Ammon's horn (tissue), 1 donor: ENCODE measurements at regions not wholly inside any gene's neighbourhood (a gene's known extent, or its start where the extent isn't known, plus 50 kb on each side); places are given as distances from the start of the nearest gene placed in this dataset.

ENCODE experiments used
- DNase-seq: peaks from one replicate; pipeline ENCODE4 v3.0.0-alpha.2; 2016; ENCODE audit warnings: low spot score

- no peak for DNase-seq
Observed at GRCh38 chr3:22893101-22893500, 310.0 kb upstream of the UBE2E2 start.

GRCh38 chr3:22893644-22894325, 309.3 kb upstream of the UBE2E2 start:
- DNase-seq = no peak

GRCh38 chr3:22894865-22895264, 308.3 kb upstream of the UBE2E2 start:
- no peak for DNase-seq

GRCh38 chr3:22895671-22896070, 307.5 kb upstream of the UBE2E2 start:
- DNase-seq = no peak

- DNase-seq = no peak
Observed at GRCh38 chr3:22898558-22898957, 304.6 kb upstream of the UBE2E2 start.

- no peak for DNase-seq
Observed at GRCh38 chr3:22899441-22899840, 303.7 kb upstream of the UBE2E2 start.

- no peak for DNase-seq
Observed at GRCh38 chr3:22900296-22900695, 302.8 kb upstream of the UBE2E2 start.

GRCh38 chr3:22901684-22902083, 301.4 kb upstream of the UBE2E2 start:
- no peak for DNase-seq

- DNase-seq = no peak
Observed at GRCh38 chr3:22907161-22907780, 295.9 kb upstream of the UBE2E2 start.

GRCh38 chr3:22907796-22908195, 295.3 kb upstream of the UBE2E2 start:
- no peak for DNase-seq

- DNase-seq = no peak
Observed at GRCh38 chr3:22908989-22909507, 294.1 kb upstream of the UBE2E2 start.

- no peak for DNase-seq
Observed at GRCh38 chr3:22916933-22917332, 286.2 kb upstream of the UBE2E2 start.

GRCh38 chr3:22920006-22920405, 283.1 kb upstream of the UBE2E2 start:
- no peak for DNase-seq

GRCh38 chr3:22922317-22922716, 280.8 kb upstream of the UBE2E2 start:
- DNase-seq = no peak

GRCh38 chr3:22923711-22924110, 279.4 kb upstream of the UBE2E2 start:
- no peak for DNase-seq

- no peak for DNase-seq
Observed at GRCh38 chr3:22928216-22929110, 274.7 kb upstream of the UBE2E2 start.

- no peak for DNase-seq
Observed at GRCh38 chr3:22933051-22933840, 269.9 kb upstream of the UBE2E2 start.

- DNase-seq = no peak
Observed at GRCh38 chr3:22933841-22934116, 269.3 kb upstream of the UBE2E2 start.

GRCh38 chr3:22935040-22935439, 268.1 kb upstream of the UBE2E2 start:
- no peak for DNase-seq

GRCh38 chr3:22937536-22937935, 265.6 kb upstream of the UBE2E2 start:
- no peak for DNase-seq

GRCh38 chr3:22938739-22939138, 264.4 kb upstream of the UBE2E2 start:
- DNase-seq = no peak

GRCh38 chr3:22939349-22939748, 263.8 kb upstream of the UBE2E2 start:
- no peak for DNase-seq
